HG03108 (cell line): ENCODE measurements at regions not wholly inside any gene's neighbourhood (a gene's known extent, or its start where the extent isn't known, plus 50 kb on each side); places are given as distances from the start of the nearest gene placed in this dataset.
A peak's percentile ranks its signal among the peaks of the same experiment; 100 is the strongest.

ENCODE experiments used
- ATAC-seq: cut with Tn5 transposase; IDR thresholded peaks from one replicate; pipeline ENCODE4 v1.9.1; 2021; ENCODE audit warnings: moderate library complexity; ENCODE audit not compliant: unreplicated experiment

DNA sequence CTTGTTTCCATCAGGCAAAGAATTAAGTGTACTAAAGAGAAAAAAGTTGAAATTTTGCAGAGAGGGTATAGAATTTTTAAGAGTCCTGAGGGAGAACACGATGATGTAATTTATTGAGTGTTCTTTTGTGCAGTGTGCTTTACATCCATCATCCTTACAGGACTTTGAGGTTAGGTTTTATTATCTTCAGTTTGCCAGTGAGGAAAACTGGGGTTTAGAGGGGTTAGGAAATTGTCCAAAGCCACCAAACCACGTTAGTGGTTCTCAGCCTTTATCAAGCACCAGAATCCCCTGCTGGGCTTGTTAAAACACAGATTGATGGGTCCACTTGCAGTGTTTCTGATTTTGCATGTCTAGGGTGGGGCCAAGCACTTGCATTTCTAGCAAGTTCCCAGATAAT is 277.5 kb downstream of the KCNS3 start:
- no peak for ATAC-seq

DNA sequence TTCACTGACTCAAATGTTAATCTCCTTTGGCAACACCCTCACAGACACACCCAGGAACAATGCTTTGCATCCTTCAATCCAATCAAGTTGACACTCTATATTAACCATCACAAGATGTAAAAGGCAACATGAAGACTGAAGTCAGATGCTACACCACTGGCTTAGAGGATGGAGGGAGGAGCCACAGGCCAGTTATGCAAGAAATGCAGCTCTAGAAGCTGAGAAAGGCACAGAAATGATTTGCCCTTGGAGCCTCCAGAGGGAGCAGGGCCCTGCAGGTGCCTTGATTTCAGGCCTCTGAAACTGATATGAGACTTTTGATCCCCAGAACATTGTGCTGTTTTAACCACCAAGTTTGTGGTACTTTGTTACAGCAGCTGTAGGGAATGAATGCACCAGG is 276.3 kb downstream of the KCNS3 start:
- ATAC-seq = no peak

DNA sequence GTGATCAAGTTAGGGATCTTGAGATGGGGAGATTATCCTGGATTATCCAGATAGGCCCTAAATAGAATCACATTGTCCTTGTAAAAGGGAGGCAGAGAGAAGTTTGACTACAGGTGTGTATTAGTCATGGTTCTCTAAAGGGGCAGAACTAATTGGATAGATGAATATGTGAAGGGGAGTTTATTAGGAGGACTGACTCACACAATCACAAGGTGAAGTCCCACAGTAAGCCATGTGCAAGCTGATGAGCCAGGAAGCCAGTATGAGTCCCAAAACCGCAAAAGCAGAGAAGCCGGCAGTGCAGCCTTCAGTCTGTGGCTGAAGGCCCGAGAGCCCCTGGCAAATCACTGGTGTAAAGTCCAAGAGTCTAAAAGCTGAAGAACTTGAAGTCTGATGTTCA is 275.8 kb downstream of the KCNS3 start:
- ATAC-seq = no peak

DNA sequence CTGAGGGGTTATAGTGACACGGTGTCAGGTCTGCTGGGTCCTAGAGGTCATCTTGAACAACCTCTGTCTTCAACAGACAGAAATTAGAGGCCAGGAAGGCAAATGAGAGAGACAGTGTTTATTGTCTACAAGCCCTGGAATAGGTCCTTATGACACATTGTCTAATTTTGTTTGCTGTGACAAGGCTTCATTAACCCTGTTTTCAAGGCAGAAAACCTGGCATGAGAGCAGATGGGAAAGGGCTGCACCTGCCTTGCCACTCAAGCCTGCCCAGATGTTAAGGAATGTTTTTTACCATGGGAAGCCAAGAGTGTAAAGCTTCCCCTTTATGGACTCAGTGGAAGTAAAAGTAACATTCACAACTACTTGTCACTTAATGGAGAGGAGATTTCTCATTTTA is 275.3 kb downstream of the KCNS3 start:
- ATAC-seq = no peak

DNA sequence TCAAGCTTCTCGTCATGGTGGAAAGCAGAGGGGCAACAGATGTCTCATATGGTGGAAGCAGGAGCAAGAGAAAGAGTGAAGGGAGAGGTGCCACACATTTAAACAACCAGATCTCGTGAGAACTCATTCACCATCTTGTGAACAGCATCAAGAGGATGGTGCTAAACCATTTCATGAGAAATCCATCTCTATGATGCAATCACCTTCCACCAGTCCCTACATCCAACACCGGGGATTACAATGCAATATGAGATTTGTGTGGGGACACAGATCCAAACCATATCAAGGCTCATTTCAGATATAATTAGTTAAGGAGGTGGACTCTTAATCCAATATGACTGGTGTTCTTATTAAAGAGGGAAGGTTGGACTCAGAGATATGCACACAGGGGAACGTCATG is 272.8 kb downstream of the KCNS3 start:
- no peak for ATAC-seq

DNA sequence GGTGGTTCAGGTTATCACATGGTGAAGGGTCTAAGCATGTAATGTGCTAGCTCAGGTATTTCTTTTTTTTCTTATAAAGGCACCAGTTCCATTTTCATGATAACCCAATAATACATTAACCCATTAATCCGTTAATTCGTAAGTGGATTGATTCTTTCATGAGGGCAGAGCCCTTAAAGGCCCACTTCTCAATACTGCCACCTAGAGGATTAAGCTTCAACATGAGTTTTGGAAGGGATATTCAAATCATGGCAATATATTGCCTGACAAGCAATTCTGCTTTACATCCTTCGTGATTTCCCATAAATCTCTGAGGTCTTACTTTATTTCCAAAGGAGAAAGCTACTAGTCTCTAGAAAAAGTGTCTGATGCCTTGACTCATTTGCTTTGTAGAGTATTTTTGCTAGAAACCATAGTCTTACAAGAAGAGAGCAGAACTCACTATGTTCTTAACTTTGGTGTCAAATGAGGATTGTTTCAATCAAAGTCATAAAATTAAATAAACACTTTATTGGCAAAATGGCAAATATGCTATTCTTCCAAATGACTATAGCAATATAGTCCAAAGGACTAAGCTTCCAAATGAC is 271.3 kb downstream of the KCNS3 start:
- ATAC-seq = no peak

DNA sequence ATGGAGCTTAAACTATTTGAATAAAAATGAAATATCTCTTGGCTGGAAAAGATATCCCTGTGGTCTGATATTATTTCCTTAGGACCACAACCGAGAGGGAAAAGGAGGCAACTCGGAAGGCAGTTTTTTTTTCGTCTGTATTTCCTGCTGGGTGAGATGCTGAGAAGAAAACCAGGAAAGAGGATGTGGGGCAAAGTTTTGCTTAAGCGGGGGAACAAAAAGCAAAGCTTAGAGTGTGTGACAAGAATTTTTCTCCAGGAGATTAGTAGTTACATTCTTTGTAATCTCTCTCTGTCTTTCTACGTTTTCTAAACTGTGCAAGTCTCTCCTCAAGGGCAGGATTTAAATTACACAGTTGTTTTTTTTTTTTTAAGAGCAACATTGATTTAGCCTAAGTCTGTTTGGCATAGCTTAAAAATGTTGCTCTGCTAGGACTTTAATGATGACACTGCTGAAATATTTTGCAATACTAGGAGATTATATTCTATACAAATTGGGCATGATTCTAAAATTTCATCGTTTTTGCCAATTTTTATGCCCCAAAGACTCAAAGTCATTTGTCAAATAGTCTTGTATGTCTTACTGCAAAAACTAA is 258.5 kb downstream of the KCNS3 start:
- ATAC-seq = no peak

DNA sequence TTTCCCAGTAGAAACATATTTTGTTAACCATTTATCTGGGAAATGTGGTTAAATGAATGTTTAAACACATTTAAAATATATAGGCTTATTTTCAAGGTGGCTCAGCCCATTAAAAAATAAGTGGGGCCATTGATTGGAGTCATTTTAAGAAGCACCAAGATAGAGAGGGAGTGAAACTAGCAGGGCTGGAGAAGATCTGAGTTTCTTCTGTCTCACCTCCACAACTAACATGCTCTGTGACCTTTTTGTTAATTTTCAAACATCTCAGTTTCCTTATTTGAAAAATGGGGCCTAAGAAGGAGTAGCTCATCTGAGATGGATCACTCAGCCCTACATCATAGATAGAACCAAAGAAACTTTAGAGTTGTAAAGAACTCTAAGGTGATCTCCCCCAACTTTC is 254.8 kb downstream of the KCNS3 start:
- ATAC-seq = no peak

DNA sequence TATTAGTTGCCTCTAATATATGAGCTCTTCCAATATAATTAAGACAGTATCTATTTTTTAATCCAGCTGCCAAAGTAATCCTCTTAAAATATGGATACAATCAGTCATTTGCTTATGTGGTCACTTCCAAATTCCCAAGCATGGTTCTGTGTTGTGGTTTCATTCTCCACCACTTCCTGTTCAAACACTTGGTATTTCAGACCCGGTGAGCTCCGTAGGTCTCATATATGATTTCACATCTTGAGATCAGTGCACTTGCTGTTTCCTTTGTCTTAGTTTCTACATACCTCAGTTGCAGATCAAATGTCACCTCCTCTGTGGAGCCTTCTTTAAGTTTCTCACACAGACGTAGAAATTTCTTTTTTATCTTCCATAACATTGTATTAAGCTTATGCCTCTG is 254.2 kb downstream of the KCNS3 start:
- no peak for ATAC-seq

DNA sequence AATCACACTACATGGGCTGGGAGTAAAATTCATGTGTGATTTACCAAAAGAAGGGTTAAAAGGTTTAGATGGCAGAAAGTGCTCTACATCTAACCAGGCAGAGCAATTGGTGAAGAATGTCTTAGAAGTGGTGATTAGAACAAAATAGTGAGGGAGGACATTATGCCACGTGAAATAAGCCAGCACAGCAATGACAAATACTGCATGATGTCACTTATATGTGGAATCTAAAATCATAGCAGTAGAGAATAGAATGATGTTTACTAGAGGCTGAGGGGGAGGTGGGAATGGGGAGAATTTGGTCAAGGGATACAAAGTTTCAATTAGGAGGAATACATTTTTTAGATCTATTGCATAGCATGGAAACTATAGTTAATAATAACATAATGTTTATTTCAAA is 253.3 kb downstream of the KCNS3 start:
- no peak for ATAC-seq

DNA sequence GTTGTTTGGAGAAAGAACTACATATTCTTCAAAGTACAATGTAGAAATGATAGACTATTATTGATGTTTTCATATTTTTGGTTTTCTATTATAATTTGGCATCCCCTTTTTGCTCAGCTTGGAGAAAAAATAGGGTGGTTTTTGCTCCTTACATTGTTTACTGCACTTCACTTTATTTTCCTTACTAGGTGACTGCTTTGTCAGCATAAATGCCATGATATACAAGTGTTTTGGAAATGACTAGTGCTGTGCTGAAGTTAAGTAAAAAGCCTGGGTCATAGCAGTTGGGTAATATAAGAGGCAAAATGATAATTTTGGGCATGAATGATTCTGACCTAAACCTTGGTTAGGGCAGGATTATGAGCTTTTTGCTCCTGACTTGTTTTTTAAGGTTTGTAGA is 250.9 kb downstream of the KCNS3 start:
- ATAC-seq = no peak

DNA sequence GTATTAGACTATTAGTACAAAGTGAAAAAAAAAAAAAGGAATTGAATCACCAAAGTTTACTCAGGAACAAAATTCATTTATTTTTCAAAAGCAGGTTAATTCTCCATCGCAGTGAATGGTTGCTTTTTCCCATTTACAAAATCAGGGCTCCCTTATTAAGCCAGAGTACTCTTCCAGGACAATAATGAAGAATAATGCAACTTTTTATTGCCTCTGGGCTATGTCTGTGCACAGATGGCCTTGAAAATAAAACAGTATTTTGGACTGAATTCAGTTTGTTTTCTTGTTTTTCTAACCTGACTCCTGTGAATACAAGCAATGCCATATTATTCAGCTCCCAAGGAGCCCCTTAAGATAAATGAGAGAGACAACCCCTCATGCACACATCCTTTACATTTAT is 246.8 kb downstream of the KCNS3 start:
- ATAC-seq = no peak

DNA sequence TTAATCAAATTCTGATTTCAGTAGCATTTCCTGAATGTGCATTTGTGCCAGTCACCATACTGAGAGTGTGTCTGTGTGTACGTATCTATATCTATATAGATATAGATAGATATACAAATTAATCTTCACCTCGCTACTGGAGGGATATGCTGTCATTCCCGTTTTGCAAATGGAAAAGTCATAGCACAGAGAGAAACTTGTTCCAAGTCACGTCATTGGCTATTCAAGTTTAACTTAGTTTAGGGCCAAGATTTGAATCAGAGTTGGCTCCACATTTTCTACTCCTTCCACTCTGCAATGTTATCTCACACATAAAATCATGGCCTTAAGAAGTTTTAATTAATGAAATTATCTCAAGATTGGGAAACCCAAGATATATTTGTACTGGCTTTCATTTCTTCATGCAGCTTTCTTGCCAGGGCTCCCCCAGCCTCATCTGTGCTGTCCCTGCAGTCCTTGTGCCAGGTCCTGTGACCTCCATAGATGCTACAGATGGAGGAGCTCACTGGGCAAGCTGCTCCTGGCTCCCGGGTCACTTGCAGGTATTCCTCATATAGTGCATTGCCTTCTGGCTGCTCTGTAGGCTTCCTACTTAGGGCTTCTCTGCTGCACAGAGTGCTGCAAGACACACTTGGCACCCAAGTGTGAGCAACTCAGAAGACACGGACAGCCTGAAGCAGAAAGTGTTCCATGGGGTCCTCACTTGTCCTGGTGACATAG is 245.8 kb downstream of the KCNS3 start:
- no peak for ATAC-seq

DNA sequence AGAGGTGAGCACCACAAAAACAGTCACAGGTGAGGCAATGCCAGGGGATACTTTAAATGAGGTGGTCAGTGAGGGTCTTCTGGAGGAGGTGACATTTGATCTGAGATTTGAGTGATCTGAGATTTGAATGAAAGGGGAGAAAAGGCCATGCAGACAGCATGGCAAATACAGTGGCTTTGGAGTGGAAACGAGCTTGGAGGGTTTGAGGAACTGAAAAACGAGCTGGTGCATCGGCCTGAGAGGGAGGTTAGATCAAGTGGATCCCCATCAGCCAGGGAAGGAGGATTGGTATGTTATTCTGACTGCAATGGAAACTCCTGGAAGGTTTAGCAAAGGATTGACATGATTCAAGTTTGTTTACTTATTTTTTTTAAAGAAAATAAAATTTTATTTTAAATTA is 245.1 kb downstream of the KCNS3 start:
- no peak for ATAC-seq

DNA sequence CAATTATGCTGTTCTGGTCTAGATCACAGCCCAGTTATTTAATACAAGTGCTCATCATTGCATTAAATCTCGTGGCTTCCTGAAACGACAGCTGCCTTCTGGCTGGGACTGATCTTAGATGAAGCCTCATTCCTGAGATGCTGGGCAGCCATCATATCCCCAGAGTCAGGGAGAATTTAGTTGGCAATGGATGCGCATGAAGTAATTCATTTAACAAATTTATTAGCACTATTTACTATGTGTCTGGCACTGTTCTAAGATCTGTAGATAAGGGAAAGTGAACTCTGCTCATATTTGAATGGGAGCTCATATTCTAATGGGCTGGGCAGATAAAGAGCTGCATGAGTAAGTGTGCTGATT is 244.7 kb downstream of the KCNS3 start:
- no peak for ATAC-seq

DNA sequence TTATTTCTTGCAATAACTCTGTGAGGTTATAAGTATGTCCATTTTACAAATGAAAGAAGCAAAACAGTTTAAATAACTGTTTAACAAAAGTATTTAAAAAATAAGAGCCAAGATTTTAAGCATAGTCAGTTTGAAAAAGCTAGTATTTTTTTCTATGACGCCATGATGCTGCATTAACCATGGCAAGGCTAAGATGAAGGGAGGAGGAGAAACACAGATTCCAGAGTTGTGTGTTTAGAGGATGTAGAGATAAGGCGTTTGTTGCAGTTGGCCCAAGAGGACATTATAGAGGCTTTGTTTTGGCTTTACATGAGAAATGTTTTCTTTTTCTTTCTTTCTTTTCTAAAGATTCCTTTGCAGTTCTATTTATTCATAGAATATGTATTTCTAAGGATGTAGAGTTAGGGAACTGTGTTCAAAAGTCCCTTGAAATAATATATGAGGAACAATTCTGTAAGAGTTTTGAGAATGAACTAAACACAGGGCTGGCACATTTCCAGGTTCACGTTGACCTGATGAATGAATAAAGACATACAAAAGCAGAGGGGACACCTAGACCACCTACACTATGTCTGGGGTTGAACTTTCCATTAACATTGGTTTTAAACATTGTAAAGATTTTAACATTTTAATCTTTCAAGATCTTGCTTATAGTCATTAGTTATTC is 244.2 kb downstream of the KCNS3 start:
- no peak for ATAC-seq

DNA sequence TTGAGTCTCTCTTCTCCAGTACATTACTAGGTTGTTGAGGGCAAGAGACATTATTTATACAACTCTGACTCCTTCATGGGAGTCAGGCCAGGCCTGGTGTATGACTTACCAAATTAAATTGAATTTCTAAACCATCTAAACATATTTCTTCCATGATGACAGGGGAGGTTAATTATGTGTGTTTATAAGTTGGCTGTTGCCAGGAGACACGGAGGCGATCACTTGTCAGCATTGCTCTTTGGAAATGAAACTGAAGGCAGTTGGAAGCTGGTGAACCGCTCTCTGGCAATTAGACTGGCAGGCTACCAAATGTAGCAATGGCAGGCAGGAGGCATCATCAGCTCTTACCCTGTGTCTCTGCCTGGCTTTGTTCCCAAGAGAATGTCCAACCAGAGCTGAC is 241.4 kb downstream of the KCNS3 start:
- ATAC-seq = no peak

DNA sequence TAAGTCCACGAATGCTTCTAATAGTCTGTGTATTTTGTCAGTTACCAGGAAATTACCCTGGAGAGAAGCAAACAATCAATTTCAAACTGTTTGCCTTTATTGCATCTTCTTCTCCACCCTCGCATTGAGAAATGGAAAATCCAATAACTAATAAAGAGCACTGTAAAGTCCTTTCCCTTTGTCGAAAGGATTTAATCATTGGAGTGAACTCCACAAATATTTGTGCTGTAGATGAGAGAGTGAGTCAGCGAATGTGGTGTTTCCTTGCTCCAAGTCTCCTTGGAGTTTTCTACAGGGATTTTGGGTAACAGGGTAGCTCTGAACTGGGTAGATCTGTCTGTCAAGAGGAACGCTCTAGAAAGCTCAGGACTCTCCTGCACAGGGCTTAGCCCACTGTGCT is 240.2 kb downstream of the KCNS3 start:
- no peak for ATAC-seq

DNA sequence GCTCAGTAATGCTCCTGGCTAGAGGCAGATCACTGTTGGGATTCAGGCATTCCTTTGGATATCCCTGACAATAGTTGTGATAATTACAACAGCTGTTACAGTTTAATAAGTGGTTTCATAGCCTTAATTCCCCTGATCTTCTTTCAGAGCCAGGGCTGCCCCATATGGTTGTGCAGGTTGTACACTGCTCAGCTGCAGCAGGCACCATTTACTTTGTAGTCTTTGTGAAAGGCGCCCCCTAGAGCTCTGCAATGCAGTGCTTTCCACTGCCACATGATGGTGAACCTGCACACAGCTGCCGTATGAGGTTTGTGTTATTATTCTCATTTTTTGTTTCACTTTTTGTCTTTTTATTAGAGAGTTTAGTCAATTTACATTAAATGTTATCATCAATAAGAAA is 239.1 kb downstream of the KCNS3 start:
- ATAC-seq = peak; percentile 91

DNA sequence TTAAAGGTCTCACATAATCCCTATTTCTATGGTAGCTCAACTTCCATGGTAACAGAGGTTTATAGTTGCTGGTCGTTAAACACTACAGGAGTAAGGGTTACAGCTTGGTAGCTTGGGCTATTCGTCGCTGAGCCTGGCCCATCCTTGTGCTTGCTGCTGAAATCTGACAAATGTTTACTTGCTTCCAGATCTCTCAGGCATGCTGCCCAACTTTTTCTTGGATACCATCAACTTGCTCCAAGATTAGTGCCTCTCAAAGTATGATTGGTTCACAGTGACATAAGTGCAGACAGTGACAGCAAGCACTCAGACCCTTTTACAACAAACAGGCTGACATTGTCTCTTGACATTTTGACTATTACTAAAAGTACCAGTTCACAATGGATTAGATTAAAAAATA is 231.8 kb downstream of the KCNS3 start:
- ATAC-seq = no peak

DNA sequence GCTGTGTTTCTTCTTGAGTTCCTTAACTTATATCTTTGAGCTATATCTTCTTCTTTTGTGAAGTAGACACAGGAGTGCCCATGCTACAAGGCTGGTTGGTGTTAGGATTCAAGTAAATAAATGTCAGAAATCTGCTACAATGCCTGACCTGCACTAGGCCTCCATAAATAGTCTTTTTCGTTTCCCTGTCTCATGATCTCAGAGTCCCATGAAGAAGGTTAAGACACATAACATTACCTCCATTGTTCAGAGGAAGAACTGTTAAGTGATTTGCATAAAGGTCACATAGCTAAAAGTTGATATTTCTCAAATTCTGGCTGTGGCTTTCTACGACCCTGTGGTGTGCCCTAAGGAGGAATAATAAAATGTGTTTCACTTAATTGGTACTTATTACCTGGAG is 228.4 kb downstream of the KCNS3 start:
- no peak for ATAC-seq

DNA sequence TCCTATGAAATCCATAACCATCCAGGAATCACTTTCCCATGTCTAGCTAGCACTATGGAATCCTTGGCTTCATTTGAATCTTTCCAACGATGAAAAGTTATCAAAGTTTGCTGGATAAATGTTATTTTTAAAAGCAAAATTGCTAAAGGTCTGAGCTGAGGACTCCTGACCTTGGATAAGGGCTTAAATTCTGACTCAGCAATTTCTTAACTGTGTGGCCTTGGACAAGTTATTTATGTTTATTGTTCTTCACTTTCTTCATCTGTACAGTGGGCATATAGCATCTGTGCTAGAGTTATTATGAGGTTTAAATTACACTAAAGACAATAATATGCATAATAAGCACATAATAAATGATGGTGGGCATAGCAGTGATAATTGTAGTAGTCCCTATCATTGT is 227.5 kb downstream of the KCNS3 start:
- ATAC-seq = no peak
